GM12878 (cell line): ENCODE measurements at regions not wholly inside any gene's neighbourhood (a gene's known extent, or its start where the extent isn't known, plus 50 kb on each side); places are given as distances from the start of the nearest gene placed in this dataset.

ENCODE experiments used
- ATAC-seq: fragments of 200-7000 bp; cut with Tn5 transposase; 3 replicates; pipeline ENCODE4 v1.9.1; 2020; ENCODE audit warnings: mild to moderate bottlenecking, moderate library complexity
- BruUV-seq: library from RNA; stranded (reverse); fragments of 400-500 nt; replicated peaks from 2 replicates; lab custom pipeline; 2021; lab: Mats Ljungman, UMichigan
- CTCF ChIA-PET: fragments of 300-600 bp; sonication (Branson Sonifier 250); formaldehyde crosslinking; extraction: SDS; loops from one replicate; lab custom pipeline; 2021; ENCODE audit warnings: inconsistent platforms; lab: Yijun Ruan, JAX
- POLR2A ChIA-PET: fragments of 350-600 bp; formaldehyde crosslinking; extraction: SDS; loops from one replicate; lab custom pipeline; 2021; ENCODE audit warnings: inconsistent platforms; lab: Charles Lee
- RAD21 ChIA-PET: fragments of 300-600 bp; sonication (Branson Sonifier 250); formaldehyde crosslinking; loops from one replicate; lab custom pipeline; 2023; ENCODE audit warnings: antibody characterized with exemption; ENCODE audit not compliant: unreplicated experiment; lab: Charles Lee
- SMC1A ChIA-PET: fragments of 300-600 bp; sonication (Branson Sonifier 250); formaldehyde crosslinking; loops from one replicate; lab custom pipeline; 2023; ENCODE audit not compliant: unreplicated experiment, uncharacterized antibody; lab: Charles Lee
- DNase-seq: peaks from one replicate; pipeline ENCODE4 v3.0.0-alpha.2; 2011; ENCODE audit warnings: low read depth, low spot score
- FAIRE-seq: peaks from 3 replicates; lab custom pipeline; 2011; peaks lifted over from hg19 to GRCh38; lab: Jason Lieb, UNC
- H2AFZ ChIP-seq: 2 replicates; pipeline ENCODE4 v1.6.0; 2011; ENCODE audit warnings: low read depth, low read length, control low read depth; ENCODE audit not compliant: control insufficient read depth
- H3K27ac ChIP-seq: 2 replicates; pipeline ENCODE4 v1.5.1; 2011; ENCODE audit warnings: control low read depth; ENCODE audit not compliant: control insufficient read depth, insufficient read depth
- H3K27me3 ChIP-seq, 2 experiments: replicated peaks in 1 of 2; 2 replicates each; pipeline versions ENCODE4 v1.6.0 to v1.6.1; 2011; ENCODE audit warnings: low read length in 1 of 2; ENCODE audit not compliant: control insufficient read depth in 2 of 2, insufficient read depth in 2 of 2
- H3K36me3 ChIP-seq, 2 experiments: 2 replicates each; pipeline ENCODE4 v1.5.1; 2011; ENCODE audit warnings: low read length in 1 of 2; ENCODE audit not compliant: control insufficient read depth in 2 of 2, insufficient read depth in 2 of 2
- H3K4me1 ChIP-seq: 2 replicates; pipeline ENCODE4 v1.6.1; 2011; ENCODE audit warnings: mild to moderate bottlenecking, low read length, moderate library complexity, mixed read lengths; ENCODE audit not compliant: control insufficient read depth, insufficient read depth
- H3K4me2 ChIP-seq: 2 replicates; pipeline ENCODE4 v1.6.0; 2011; ENCODE audit warnings: control low read depth; ENCODE audit not compliant: control insufficient read depth, insufficient read depth
- H3K4me3 ChIP-seq: fragments of 200-600 bp; sonication (generic); 2 replicates; pipeline ENCODE4 v1.5.1; 2016
- H3K79me2 ChIP-seq: 2 replicates; pipeline ENCODE4 v1.6.0; 2011; ENCODE audit warnings: low read length; ENCODE audit not compliant: control insufficient read depth, insufficient read depth
- H3K9ac ChIP-seq: 2 replicates; pipeline ENCODE4 v1.8.0; 2011; ENCODE audit warnings: low read length, control low read depth, mixed read lengths; ENCODE audit not compliant: control insufficient read depth, insufficient read depth
- H3K9me3 ChIP-seq: replicated peaks from 3 replicates; pipeline ENCODE4 v1.5.1; 2011; ENCODE audit warnings: mild to moderate bottlenecking, low read length; ENCODE audit not compliant: control insufficient read depth, insufficient read depth
- H4K20me1 ChIP-seq: 2 replicates; pipeline ENCODE4 v1.6.0; 2011; ENCODE audit not compliant: control insufficient read depth, insufficient read depth
- BMI1 ChIP-seq: fragments of 450-650 bp; IDR thresholded peaks from 2 replicates; pipeline ENCODE4 v1.6.1; 2016; ENCODE audit warnings: mild to moderate bottlenecking, moderate library complexity, borderline replicate concordance
- CHD2 ChIP-seq: IDR thresholded peaks from 2 replicates; pipeline ENCODE4 v1.6.1; 2011; ENCODE audit warnings: low read depth, low read length, improper control_type of control experiment, borderline replicate concordance
- E2F4 ChIP-seq: IDR thresholded peaks from 2 replicates; pipeline ENCODE4 v1.6.1; 2012; ENCODE audit warnings: low read depth, low read length, improper control_type of control experiment
- FOXM1 ChIP-seq: IDR thresholded peaks from 2 replicates; pipeline ENCODE4 v1.6.1; 2012; ENCODE audit warnings: low read depth, mild to moderate bottlenecking, inconsistent platforms, low read length, moderate library complexity
- GATAD2B ChIP-seq: fragments of 450-650 bp; conservative IDR thresholded peaks from 2 replicates; pipeline ENCODE4 v1.6.1; 2017; ENCODE audit warnings: low read depth, mild to moderate bottlenecking, moderate library complexity
- HDGF ChIP-seq: fragments of 450-650 bp; IDR thresholded peaks from 2 replicates; pipeline ENCODE4 v1.6.1; 2016; ENCODE audit warnings: antibody characterized with exemption
- IKZF1 ChIP-seq: fragments of 450-650 bp; conservative IDR thresholded peaks from 2 replicates; pipeline ENCODE4 v1.6.1; 2017; ENCODE audit warnings: antibody characterized with exemption, mild to moderate bottlenecking
- RELA ChIP-seq: fragments of 450-650 bp; IDR thresholded peaks from 2 replicates; pipeline ENCODE4 v1.8.0; 2014; ENCODE audit warnings: borderline replicate concordance; ENCODE audit not compliant: partially characterized antibody
- SMAD5 ChIP-seq: IDR thresholded peaks from 2 replicates; pipeline ENCODE4 v1.6.1; 2016; ENCODE audit warnings: antibody characterized with exemption, low read depth
- USF2 ChIP-seq: IDR thresholded peaks from 2 replicates; pipeline ENCODE4 v1.6.1; 2011; ENCODE audit warnings: low read depth, low read length, improper control_type of control experiment, borderline replicate concordance
- WGBS: methylation state at CpG from one replicate; pipeline ENCODE4 v1.1.6; 2016; ENCODE audit warnings: low lambda C conversion rate; ENCODE audit not compliant: insufficient replicate concordance, insufficient coverage; ENCODE audit errors: missing lambda C conversion rate; 5-methylcytosine and 5-hydroxymethylcytosine counted together
- in situ Hi-C: fragments of 300-500 bp; cut with MboI; formaldehyde crosslinking; loops from 9 replicates; pipeline ENCODE4 v1.14.3; 2018; ENCODE audit warnings: mixed read lengths
- intact Hi-C: fragments of 100-400 bp; cut with micrococcal nuclease; formaldehyde crosslinking; loops from one replicate; pipeline ENCODE4 v1.14.2; 2022; ENCODE audit not compliant: unreplicated experiment
- TF ChIP-seq, protein P1 (sequence below): fragments of 450-650 bp; IDR thresholded peaks from 2 replicates; pipeline ENCODE4 v1.6.1; 2017; ENCODE audit warnings: antibody characterized with exemption, mild to moderate bottlenecking, moderate library complexity
- TF ChIP-seq, protein P2 (sequence below): fragments of 450-650 bp; IDR thresholded peaks from 2 replicates; pipeline ENCODE4 v1.6.1; 2016; ENCODE audit warnings: mild to moderate bottlenecking, moderate library complexity, borderline replicate concordance
- TF ChIP-seq, protein P3 (sequence below): fragments of 450-650 bp; formaldehyde crosslinking; IDR thresholded peaks from 2 replicates; pipeline ENCODE4 v1.5.0; 2022; ENCODE audit warnings: mild to moderate bottlenecking, missing genetic modification characterization

DNA sequence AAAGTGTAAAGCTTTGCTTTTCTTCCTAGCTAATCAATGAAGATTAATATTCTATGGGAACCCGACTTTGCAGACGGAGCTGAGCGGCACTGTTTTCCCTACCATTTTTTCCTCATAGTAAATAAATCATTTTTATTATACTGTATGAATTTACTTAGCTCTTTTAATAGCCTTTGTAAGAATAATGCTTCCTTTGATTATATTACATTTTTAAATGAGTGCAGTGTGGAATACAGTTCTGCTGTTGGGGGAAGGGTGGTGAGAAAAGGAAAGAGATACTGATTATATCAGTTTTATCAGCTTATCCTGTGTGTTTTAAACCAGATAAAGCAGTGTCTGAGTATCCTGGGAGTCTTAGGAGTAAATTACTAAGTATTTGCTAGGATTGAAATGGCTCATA lies 221.4 kb upstream of the RBFOX1 start:
- FAIRE-seq (no peak), ATAC-seq (no peak), DNase-seq (no peak)
- in situ Hi-C loops = no loop called here
- ChIA-PET CTCF (no interaction called here), POLR2A (no interaction called here), SMC1A (no interaction called here), RAD21 (no interaction called here)
- Histone ChIP-seq H3K4me1 (no peaks in the 10 kb centered on the region), H3K27ac (no peak overlapping the region), H3K9me3 (no peaks in the 10 kb centered on the region), H3K79me2 (no peaks in the 10 kb centered on the region), H3K4me3 (no peak overlapping the region), H3K36me3 (no peaks in the 10 kb centered on the region), H4K20me1 (no peaks in the 10 kb centered on the region), H3K27me3 (no peaks in the 10 kb centered on the region), H3K9ac (no peak overlapping the region), H2AFZ (no peak overlapping the region), H3K4me2 (no peak overlapping the region)
- no TSS peak for BruUV-seq
- 60% methylated on average over 3 of the region's 3 CpGs for WGBS
- intact Hi-C loops = no loop called here
- TF ChIP-seq RELA (no peak), SMAD5 (no peak), CHD2 (no peak), GATAD2B (no peak), BMI1 (no peak), IKZF1 (no peak), FOXM1 (no peak), E2F4 (no peak), USF2 (no peak), HDGF (no peak)
- TF ChIP-seq, protein P1, sequence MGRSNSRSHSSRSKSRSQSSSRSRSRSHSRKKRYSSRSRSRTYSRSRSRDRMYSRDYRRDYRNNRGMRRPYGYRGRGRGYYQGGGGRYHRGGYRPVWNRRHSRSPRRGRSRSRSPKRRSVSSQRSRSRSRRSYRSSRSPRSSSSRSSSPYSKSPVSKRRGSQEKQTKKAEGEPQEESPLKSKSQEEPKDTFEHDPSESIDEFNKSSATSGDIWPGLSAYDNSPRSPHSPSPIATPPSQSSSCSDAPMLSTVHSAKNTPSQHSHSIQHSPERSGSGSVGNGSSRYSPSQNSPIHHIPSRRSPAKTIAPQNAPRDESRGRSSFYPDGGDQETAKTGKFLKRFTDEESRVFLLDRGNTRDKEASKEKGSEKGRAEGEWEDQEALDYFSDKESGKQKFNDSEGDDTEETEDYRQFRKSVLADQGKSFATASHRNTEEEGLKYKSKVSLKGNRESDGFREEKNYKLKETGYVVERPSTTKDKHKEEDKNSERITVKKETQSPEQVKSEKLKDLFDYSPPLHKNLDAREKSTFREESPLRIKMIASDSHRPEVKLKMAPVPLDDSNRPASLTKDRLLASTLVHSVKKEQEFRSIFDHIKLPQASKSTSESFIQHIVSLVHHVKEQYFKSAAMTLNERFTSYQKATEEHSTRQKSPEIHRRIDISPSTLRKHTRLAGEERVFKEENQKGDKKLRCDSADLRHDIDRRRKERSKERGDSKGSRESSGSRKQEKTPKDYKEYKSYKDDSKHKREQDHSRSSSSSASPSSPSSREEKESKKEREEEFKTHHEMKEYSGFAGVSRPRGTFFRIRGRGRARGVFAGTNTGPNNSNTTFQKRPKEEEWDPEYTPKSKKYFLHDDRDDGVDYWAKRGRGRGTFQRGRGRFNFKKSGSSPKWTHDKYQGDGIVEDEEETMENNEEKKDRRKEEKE = no peak
- TF ChIP-seq, protein P2, sequence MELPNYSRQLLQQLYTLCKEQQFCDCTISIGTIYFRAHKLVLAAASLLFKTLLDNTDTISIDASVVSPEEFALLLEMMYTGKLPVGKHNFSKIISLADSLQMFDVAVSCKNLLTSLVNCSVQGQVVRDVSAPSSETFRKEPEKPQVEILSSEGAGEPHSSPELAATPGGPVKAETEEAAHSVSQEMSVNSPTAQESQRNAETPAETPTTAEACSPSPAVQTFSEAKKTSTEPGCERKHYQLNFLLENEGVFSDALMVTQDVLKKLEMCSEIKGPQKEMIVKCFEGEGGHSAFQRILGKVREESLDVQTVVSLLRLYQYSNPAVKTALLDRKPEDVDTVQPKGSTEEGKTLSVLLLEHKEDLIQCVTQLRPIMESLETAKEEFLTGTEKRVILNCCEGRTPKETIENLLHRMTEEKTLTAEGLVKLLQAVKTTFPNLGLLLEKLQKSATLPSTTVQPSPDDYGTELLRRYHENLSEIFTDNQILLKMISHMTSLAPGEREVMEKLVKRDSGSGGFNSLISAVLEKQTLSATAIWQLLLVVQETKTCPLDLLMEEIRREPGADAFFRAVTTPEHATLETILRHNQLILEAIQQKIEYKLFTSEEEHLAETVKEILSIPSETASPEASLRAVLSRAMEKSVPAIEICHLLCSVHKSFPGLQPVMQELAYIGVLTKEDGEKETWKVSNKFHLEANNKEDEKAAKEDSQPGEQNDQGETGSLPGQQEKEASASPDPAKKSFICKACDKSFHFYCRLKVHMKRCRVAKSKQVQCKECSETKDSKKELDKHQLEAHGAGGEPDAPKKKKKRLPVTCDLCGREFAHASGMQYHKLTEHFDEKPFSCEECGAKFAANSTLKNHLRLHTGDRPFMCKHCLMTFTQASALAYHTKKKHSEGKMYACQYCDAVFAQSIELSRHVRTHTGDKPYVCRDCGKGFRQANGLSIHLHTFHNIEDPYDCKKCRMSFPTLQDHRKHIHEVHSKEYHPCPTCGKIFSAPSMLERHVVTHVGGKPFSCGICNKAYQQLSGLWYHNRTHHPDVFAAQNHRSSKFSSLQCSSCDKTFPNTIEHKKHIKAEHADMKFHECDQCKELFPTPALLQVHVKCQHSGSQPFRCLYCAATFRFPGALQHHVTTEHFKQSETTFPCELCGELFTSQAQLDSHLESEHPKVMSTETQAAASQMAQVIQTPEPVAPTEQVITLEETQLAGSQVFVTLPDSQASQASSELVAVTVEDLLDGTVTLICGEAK = no peak
- TF ChIP-seq, protein P3, sequence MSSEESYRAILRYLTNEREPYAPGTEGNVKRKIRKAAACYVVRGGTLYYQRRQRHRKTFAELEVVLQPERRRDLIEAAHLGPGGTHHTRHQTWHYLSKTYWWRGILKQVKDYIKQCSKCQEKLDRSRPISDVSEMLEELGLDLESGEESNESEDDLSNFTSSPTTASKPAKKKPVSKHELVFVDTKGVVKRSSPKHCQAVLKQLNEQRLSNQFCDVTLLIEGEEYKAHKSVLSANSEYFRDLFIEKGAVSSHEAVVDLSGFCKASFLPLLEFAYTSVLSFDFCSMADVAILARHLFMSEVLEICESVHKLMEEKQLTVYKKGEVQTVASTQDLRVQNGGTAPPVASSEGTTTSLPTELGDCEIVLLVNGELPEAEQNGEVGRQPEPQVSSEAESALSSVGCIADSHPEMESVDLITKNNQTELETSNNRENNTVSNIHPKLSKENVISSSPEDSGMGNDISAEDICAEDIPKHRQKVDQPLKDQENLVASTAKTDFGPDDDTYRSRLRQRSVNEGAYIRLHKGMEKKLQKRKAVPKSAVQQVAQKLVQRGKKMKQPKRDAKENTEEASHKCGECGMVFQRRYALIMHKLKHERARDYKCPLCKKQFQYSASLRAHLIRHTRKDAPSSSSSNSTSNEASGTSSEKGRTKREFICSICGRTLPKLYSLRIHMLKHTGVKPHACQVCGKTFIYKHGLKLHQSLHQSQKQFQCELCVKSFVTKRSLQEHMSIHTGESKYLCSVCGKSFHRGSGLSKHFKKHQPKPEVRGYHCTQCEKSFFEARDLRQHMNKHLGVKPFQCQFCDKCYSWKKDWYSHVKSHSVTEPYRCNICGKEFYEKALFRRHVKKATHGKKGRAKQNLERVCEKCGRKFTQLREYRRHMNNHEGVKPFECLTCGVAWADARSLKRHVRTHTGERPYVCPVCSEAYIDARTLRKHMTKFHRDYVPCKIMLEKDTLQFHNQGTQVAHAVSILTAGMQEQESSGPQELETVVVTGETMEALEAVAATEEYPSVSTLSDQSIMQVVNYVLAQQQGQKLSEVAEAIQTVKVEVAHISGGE = no peak
